ENCODE measurements at regions not wholly inside any gene's neighbourhood (a gene's known extent, or its start where the extent isn't known, plus 50 kb on each side); places are given as distances from the start of the nearest gene placed in this dataset.
"Not testable (repeated sequence)": the region's sequence is repeated elsewhere in the genome, so short reads cannot be mapped to it uniquely, and the experiment has no call there.

GRCh38 chr3:170805296-170805695 lies 64.7 kb downstream of the RPL22L1 start:
- TF ChIP-seq ADNP (tag; IDR thresholded peaks at IDR 0.05) = 0 out of 2 replicates have a peak, but pooled peaks have one; percentile 31
- peak; percentile 65 for TF ChIP-seq ZNF146 (CRISPR knock-in tag; IDR thresholded peaks at IDR 0.05; ENCODE audit: unreplicated experiment)
- peak; percentile 45 for TF ChIP-seq BCOR (IDR thresholded peaks at IDR 0.05)
- peak; percentile 11; the same call in 1 of the 2 replicates for TF ChIP-seq ATF3 (IDR thresholded peaks at IDR 0.05)
- FAIRE-seq; H3K4me2 ChIP-seq (ENCODE audit: insufficient read depth, low read length); POLR2A ChIA-PET; DNase-seq (ENCODE audit: extremely low read depth in 1 of 4, low spot score in 3 of 4); ATAC-seq; H3K79me2 ChIP-seq (ENCODE audit: control insufficient read depth, insufficient read depth, low read length); H3K27me3 ChIP-seq (ENCODE audit: control insufficient read depth in 2 of 2, insufficient read depth in 2 of 2, low read length in 2 of 2); BruUV-seq (replicated peaks); H3K4me3 ChIP-seq; H4K20me1 ChIP-seq (replicated peaks; ENCODE audit: control insufficient read depth, insufficient read depth, low read length); H3K36me3 ChIP-seq (ENCODE audit: control insufficient read depth, insufficient read depth, low read length); H3K27ac ChIP-seq (ENCODE audit: extremely low read depth, low read depth, low read length); H3K9me3 ChIP-seq (replicated peaks; ENCODE audit: control insufficient read depth, insufficient read depth, low read depth, low read length); H3K9me1 ChIP-seq (ENCODE audit: control insufficient read depth, insufficient read depth, low read length); H3K9ac ChIP-seq (ENCODE audit: insufficient read depth in 1 of 2, low read depth in 2 of 2, low read length in 2 of 2); H2AFZ ChIP-seq (ENCODE audit: low read depth, low read length); TF ChIP-seq ATF3 (CRISPR knock-in tag; conservative IDR thresholded peaks at IDR 0.05): not testable (repeated sequence)
- peak; percentile 51 for TF ChIP-seq RBM25 (IDR thresholded peaks at IDR 0.05; ENCODE audit: low read depth, low read length, severe bottlenecking)
- H3K4me1 ChIP-seq (replicated peaks in 1 of 2; ENCODE audit: control insufficient read depth in 2 of 2, insufficient read depth in 2 of 2, low read length in 2 of 2) = peaks cover 7 to 32% of the 10 kb centered on the region in 2 experiments; a peak in 4 of 5 replicates
- intact Hi-C loops (cut with micrococcal nuclease) = loop anchor here (5.0 kb wide), 2 partner anchors 38 to 183 kb away; no protein-coding TSS in a partner anchor
- CTCF ChIA-PET (ENCODE audit: low intra/inter-chr PET ratio) = interaction anchor here (0.6 kb wide), 1 partner anchor 408 kb away, joined by 4 read pairs; no protein-coding TSS in a partner anchor
- WGBS (ENCODE audit: insufficient coverage, low coverage, missing lambda C conversion rate) = 93% methylated on average over 1 of the region's 1 CpG
- in situ Hi-C loops (cut with MboI) = loop anchor here (5.0 kb wide), 1 partner anchor 113 kb away; no protein-coding TSS in a partner anchor

- CTCF ChIA-PET (ENCODE audit: low intra/inter-chr PET ratio) = not testable (repeated sequence)
- in situ Hi-C loops (cut with MboI) = loop anchor here (5.0 kb wide), 1 partner anchor 112 kb away; no protein-coding TSS in a partner anchor
These were observed 65.4 kb downstream of the RPL22L1 start for GRCh38 chr3:170804634-170805033.

More at GRCh38 chr3:170804634-170805033, 65.4 kb downstream of the RPL22L1 start:
- not testable (repeated sequence) for DNase-seq (ENCODE audit: extremely low read depth in 1 of 4, low spot score in 3 of 4); FAIRE-seq; H2AFZ ChIP-seq (ENCODE audit: low read depth, low read length); ATAC-seq; H3K9me1 ChIP-seq (ENCODE audit: control insufficient read depth, insufficient read depth, low read length); H3K79me2 ChIP-seq (ENCODE audit: control insufficient read depth, insufficient read depth, low read length); H3K9ac ChIP-seq (ENCODE audit: insufficient read depth in 1 of 2, low read depth in 2 of 2, low read length in 2 of 2); H3K27me3 ChIP-seq (ENCODE audit: control insufficient read depth in 2 of 2, insufficient read depth in 2 of 2, low read length in 2 of 2); H3K4me3 ChIP-seq; BruUV-seq (replicated peaks); H3K27ac ChIP-seq (ENCODE audit: extremely low read depth, low read depth, low read length); H3K36me3 ChIP-seq (ENCODE audit: control insufficient read depth, insufficient read depth, low read length); H3K4me2 ChIP-seq (ENCODE audit: insufficient read depth, low read length); H4K20me1 ChIP-seq (replicated peaks; ENCODE audit: control insufficient read depth, insufficient read depth, low read length); H3K9me3 ChIP-seq (replicated peaks; ENCODE audit: control insufficient read depth, insufficient read depth, low read depth, low read length)
- intact Hi-C loops (cut with micrococcal nuclease) = loop anchor here (5.0 kb wide), 2 partner anchors 37 to 182 kb away; no protein-coding TSS in a partner anchor
- 78% methylated on average over 1 of the region's 1 CpG for WGBS (ENCODE audit: insufficient coverage, low coverage, missing lambda C conversion rate)
- H3K4me1 ChIP-seq (replicated peaks in 1 of 2; ENCODE audit: control insufficient read depth in 2 of 2, insufficient read depth in 2 of 2, low read length in 2 of 2) = peaks cover 7 to 26% of the 10 kb centered on the region in 2 experiments; a peak in 4 of 5 replicates
- POLR2A ChIA-PET = interaction anchor here (1.3 kb wide), 1 partner anchor 12 kb away, joined by 4 read pairs; no protein-coding TSS in a partner anchor

Data from K562 (cell line).